T-helper 17 cell (primary cell): ENCODE measurements at regions not wholly inside any gene's neighbourhood (a gene's known extent, or its start where the extent isn't known, plus 50 kb on each side); places are given as distances from the start of the nearest gene placed in this dataset.
"Not testable (repeated sequence)": the region's sequence is repeated elsewhere in the genome, so short reads cannot be mapped to it uniquely, and the experiment has no call there.

ENCODE experiments used
- ATAC-seq: fragments of 150-1000 bp; cut with Tn5 transposase; 2 replicates; pipeline ENCODE4 v1.10.0; 2021; ENCODE audit warnings: mild to moderate bottlenecking, moderate library complexity
- DNase-seq, 3 donors: peaks; one replicate each; pipeline versions ENCODE4 v3.0.0 to v3.0.0-alpha.2; 2020 to 2021
- H3K9me3 ChIP-seq: one replicate; pipeline ENCODE4 v1.7.0; 2013; ENCODE audit warnings: low read length, mild to moderate bottlenecking; ENCODE audit not compliant: control insufficient read depth, poor library complexity, severe bottlenecking
- H3K27ac Mint-ChIP-seq: one replicate; pipeline ENCODE4 v1.8.0; 2022; ENCODE audit warnings: mild to moderate bottlenecking, moderate library complexity, mixed read lengths
- H3K27me3 Mint-ChIP-seq: one replicate; pipeline ENCODE4 v1.8.0; 2022; ENCODE audit warnings: mixed read lengths
- H3K36me3 Mint-ChIP-seq: one replicate; pipeline ENCODE4 v1.8.0; 2022; ENCODE audit warnings: low read depth, mixed read lengths
- H3K4me1 Mint-ChIP-seq: one replicate; pipeline ENCODE4 v1.8.0; 2022; ENCODE audit warnings: mild to moderate bottlenecking, mixed read lengths
- H3K4me3 Mint-ChIP-seq: one replicate; pipeline ENCODE4 v1.8.0; 2022; ENCODE audit warnings: mild to moderate bottlenecking, moderate library complexity, mixed read lengths

DNA sequence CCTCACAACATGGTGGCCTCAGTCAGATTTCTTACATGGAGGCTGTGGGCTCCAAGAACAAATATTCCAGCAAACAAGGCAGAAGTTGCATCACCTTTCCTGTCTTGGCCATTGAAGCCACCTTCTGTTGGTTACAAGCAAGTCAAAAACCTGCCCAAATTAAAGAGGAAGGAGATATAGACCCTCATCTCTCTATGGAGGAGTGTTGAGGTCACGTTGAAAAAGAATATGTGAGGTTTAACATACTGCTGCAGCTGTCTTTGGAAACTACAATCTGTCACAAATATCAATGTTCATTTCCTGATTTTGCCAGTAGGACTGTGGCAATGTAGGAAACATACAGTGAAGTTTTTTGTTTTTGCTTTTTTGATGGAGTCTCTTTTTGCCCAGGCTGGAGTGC lies 211.4 kb downstream of the COPRS start:
- no peak overlapping the region for H3K27ac Mint-ChIP-seq
- H3K4me3 Mint-ChIP-seq: no peak overlapping the region
- H3K36me3 Mint-ChIP-seq: no peaks in the 10 kb centered on the region
- DNase-seq (no peak), ATAC-seq (no peak)
- peaks cover 23% of the 10 kb centered on the region for H3K27me3 Mint-ChIP-seq
- no peaks in the 10 kb centered on the region for H3K9me3 ChIP-seq
- no peaks in the 10 kb centered on the region for H3K4me1 Mint-ChIP-seq

- no peak overlapping the region for H3K4me3 Mint-ChIP-seq
- DNase-seq: no peak
- no peaks in the 10 kb centered on the region for H3K4me1 Mint-ChIP-seq
- peaks cover 18% of the 10 kb centered on the region for H3K27me3 Mint-ChIP-seq
- no peak for ATAC-seq
- no peaks in the 10 kb centered on the region for H3K9me3 ChIP-seq
- H3K36me3 Mint-ChIP-seq: no peaks in the 10 kb centered on the region
- no peak overlapping the region for H3K27ac Mint-ChIP-seq
These were observed 212.4 kb downstream of the COPRS start for GRCh38 chr17:31646642-31647041.

- no peak for ATAC-seq
These were observed 213.7 kb downstream of the COPRS start for GRCh38 chr17:31645351-31645750.

DNA sequence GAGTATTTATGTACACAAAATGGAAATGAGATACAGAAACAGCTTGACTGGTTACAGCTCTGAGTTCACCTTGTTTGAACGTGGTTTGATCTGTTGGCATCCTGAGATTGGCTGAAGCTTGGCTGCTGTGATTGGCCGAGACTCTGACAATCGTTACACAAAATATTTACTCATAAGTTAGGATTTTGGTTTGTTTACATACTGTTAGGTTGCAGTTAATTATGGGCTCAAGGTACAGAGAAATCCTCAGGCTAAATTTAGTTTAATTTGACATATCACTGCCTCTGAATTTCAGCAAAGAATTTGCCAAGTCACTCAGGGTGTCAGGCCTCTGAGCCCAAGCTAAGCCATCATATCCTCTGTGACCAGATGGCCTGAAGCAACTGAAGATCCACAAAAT lies 227.3 kb downstream of the COPRS start:
- peaks cover 3% of the 10 kb centered on the region for H3K36me3 Mint-ChIP-seq
- no peak overlapping the region for H3K4me3 Mint-ChIP-seq
- no peaks in the 10 kb centered on the region for H3K4me1 Mint-ChIP-seq
- ATAC-seq: no peak
- H3K9me3 ChIP-seq: no peaks in the 10 kb centered on the region
- H3K27me3 Mint-ChIP-seq: peaks cover 54% of the 10 kb centered on the region
- no peak for DNase-seq
- no peak overlapping the region for H3K27ac Mint-ChIP-seq

More at GRCh38 chr17:31645351-31645750, 213.7 kb downstream of the COPRS start:
- no peaks in the 10 kb centered on the region for H3K36me3 Mint-ChIP-seq
- H3K27me3 Mint-ChIP-seq: peaks cover 10% of the 10 kb centered on the region
- no peak for DNase-seq
- no peaks in the 10 kb centered on the region for H3K9me3 ChIP-seq
- no peak overlapping the region for H3K27ac Mint-ChIP-seq
- H3K4me1 Mint-ChIP-seq: no peaks in the 10 kb centered on the region
- H3K4me3 Mint-ChIP-seq: no peak overlapping the region

DNA sequence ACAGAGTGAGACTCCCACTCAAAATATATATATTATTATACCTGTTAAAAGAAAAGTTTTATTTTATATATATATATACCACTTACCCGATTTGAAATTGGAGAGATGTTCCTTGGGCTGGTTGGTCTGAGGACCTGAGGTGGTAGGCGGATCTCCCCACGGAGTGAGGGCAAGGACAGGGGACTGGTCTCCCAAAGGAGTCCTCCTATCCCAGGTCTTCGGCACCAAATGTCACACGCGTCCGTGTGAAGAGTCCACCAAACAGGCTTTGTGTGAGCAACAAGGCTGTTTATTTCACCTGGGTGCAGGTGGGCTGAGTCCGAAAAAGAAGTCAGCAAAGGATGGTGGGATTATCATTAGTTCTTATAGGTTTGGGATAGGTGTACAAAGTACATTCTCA lies 228.2 kb downstream of the COPRS start:
- H3K4me3 Mint-ChIP-seq, H3K36me3 Mint-ChIP-seq, ATAC-seq, H3K9me3 ChIP-seq, DNase-seq, H3K27ac Mint-ChIP-seq, H3K4me1 Mint-ChIP-seq: not testable (repeated sequence)
- peaks cover 53% of the 10 kb centered on the region for H3K27me3 Mint-ChIP-seq

DNA sequence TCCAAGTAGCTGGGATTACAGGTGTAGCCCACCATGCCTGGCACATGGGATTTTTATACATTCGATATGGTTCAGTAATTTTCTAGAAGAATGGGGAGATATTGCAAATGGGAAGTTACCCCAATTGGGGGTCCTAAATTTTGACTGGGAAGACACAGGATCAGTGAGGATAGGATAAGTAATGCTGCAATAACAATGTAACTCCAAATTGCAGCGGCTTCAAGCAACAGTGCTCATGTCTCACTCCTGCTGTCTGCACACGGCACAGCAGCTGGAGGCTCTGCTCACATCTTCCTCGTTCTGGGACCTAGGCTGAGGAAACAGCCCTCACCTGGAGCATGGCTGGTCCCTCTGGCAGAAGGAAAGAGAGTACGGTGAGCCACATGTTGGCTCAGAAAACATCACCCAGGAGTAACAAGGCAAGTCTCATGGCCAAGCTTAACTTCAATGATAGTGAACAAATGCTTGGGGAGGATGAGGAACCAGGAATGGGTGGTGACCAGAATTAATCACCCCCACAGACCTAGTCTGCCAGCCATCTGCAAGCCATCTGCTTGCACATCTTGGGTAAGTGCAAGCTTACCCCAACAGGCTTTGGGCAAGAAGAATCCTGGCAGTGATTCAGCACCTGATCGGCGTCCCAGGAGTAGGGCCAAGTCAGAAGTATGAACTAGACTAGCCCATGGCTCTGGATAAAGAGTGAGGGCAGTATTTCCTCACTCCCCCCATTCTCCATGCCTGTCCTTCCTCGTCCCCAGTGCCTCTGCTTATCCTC lies 229.2 kb downstream of the COPRS start:
- Mint-ChIP-seq H3K36me3 (peaks cover 6% of the 10 kb centered on the region), H3K27me3 (peaks cover 47% of the 10 kb centered on the region), H3K4me3 (no peak overlapping the region), H3K4me1 (no peaks in the 10 kb centered on the region), H3K27ac (no peak overlapping the region)
- DNase-seq: no peak
- no peak for ATAC-seq
- H3K9me3 ChIP-seq: peaks cover 3% of the 10 kb centered on the region

DNA sequence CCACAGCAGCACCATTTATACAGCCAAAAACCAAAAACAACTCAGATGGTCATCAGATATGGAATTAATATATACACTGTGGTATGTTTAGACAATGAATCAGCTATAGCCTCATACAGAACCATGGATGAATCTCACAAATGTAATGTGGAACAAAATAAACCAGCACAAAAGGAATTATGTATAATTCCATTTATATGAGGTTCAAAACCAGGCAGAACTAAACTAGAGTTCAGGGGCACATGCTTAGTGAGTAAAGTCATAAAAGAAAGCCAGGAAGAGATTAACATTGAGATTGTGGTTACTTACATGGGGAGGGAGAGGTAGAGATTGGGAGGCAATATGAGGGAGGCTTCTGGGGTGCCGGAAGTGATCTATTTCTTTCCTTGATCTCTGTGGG lies 231.1 kb downstream of the COPRS start:
- DNase-seq (no peak), ATAC-seq (no peak)
- no peak overlapping the region for H3K27ac Mint-ChIP-seq
- H3K36me3 Mint-ChIP-seq: peaks cover 7% of the 10 kb centered on the region
- H3K9me3 ChIP-seq: peaks cover 10% of the 10 kb centered on the region
- H3K27me3 Mint-ChIP-seq: peaks cover 39% of the 10 kb centered on the region
- H3K4me1 Mint-ChIP-seq: no peaks in the 10 kb centered on the region
- H3K4me3 Mint-ChIP-seq: no peak overlapping the region

- no peaks in the 10 kb centered on the region for H3K4me1 Mint-ChIP-seq
- peaks cover 5% of the 10 kb centered on the region for H3K36me3 Mint-ChIP-seq
- H3K27me3 Mint-ChIP-seq: peaks cover 12% of the 10 kb centered on the region
- H3K4me3 Mint-ChIP-seq: no peak overlapping the region
- H3K9me3 ChIP-seq: peaks cover 12% of the 10 kb centered on the region
- no peak overlapping the region for H3K27ac Mint-ChIP-seq
- ATAC-seq (no peak), DNase-seq (no peak)
These were observed 232.5 kb downstream of the RAB11FIP4 start for GRCh38 chr17:31623990-31624389.

DNA sequence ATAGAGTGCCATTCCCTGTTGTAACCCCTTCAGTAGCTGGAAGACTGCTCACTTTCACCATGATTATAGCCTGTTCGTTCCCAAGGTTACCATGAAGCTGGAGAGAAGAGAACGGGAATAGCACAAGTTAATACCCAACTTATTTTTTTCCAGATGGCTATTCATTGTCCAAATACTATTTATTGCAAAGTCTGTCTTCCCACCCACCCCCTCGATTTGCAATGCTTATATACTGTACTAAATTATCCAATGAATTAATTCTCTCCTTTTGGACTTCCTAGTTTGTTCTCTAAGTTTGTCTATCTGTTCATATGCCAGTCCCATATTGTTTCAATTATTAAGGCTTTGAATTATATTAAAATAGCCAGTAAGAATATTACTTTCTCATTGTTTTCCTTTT lies 231.0 kb downstream of the RAB11FIP4 start:
- peaks cover 12% of the 10 kb centered on the region for H3K9me3 ChIP-seq
- Mint-ChIP-seq H3K4me3 (no peak overlapping the region), H3K4me1 (no peaks in the 10 kb centered on the region), H3K36me3 (peaks cover 5% of the 10 kb centered on the region), H3K27me3 (peaks cover 1% of the 10 kb centered on the region), H3K27ac (no peak overlapping the region)
- DNase-seq (no peak), ATAC-seq (no peak)

- H3K9me3 ChIP-seq: peaks cover 12% of the 10 kb centered on the region
- H3K36me3 Mint-ChIP-seq: peaks cover 3% of the 10 kb centered on the region
- no peak overlapping the region for H3K27ac Mint-ChIP-seq
- H3K4me1 Mint-ChIP-seq: no peaks in the 10 kb centered on the region
- H3K4me3 Mint-ChIP-seq: no peak overlapping the region
- no peaks in the 10 kb centered on the region for H3K27me3 Mint-ChIP-seq
- DNase-seq (no peak), ATAC-seq (no peak)
These were observed 230.1 kb downstream of the RAB11FIP4 start for GRCh38 chr17:31621566-31621965.

GRCh38 chr17:31611053-31611452 lies 219.6 kb downstream of the RAB11FIP4 start:
- ATAC-seq, H3K27ac Mint-ChIP-seq, DNase-seq, H3K36me3 Mint-ChIP-seq, H3K4me3 Mint-ChIP-seq, H3K27me3 Mint-ChIP-seq, H3K9me3 ChIP-seq, H3K4me1 Mint-ChIP-seq: not testable (repeated sequence)

DNA sequence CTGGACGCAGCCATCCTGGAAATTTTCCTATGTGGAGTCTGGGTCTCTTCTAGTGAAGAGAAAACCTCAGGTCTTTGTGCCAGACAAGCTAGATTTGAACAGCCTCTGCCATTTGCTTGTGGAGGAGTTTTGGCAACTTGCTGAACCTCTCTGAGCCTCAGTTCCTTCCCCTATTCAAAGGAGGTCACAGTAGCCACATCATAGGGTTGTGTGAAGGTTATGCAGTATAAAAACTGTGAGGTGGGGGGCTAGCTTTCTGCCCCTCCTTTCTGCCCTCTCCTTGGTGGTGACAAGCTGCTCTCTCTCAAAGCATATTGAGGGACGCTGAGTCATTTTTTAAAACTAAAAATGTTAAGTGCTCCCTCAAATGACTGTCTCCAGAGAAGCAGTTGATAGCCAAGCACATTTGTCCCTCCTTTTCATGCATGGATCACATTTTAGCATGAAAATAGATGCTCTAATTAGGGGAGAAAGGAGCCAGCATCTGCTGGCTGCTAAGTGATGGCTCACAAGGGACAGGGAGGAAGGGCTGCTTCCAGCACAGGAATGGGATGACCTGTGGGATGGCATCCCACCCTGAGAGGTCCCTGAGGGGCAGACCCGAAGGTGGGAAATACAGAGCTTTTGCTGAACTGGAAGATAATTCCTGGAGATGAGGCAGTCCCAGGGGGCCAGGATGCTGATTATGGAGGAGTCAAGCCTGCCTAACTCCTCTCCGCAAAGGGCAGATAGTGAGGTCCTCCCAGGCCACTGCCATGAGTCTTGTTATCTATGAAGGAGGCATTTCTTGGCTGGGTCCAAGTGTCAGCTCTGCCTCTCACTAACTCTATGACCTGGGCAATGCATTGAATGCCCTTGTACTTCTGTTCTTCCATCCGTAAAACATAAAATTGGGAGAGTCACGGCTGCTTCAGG lies 218.8 kb downstream of the RAB11FIP4 start:
- no peaks in the 10 kb centered on the region for H3K9me3 ChIP-seq
- ATAC-seq: no peak
- H3K4me3 Mint-ChIP-seq: no peak overlapping the region
- DNase-seq: no peak
- no peaks in the 10 kb centered on the region for H3K4me1 Mint-ChIP-seq
- H3K27ac Mint-ChIP-seq: no peak overlapping the region
- H3K36me3 Mint-ChIP-seq: no peaks in the 10 kb centered on the region
- peaks cover 4% of the 10 kb centered on the region for H3K27me3 Mint-ChIP-seq

GRCh38 chr17:31609331-31609730 lies 217.9 kb downstream of the RAB11FIP4 start:
- H3K36me3 Mint-ChIP-seq: no peaks in the 10 kb centered on the region
- no peak for ATAC-seq

More at GRCh38 chr17:31609331-31609730, 217.9 kb downstream of the RAB11FIP4 start:
- Mint-ChIP-seq H3K4me3 (no peak overlapping the region), H3K4me1 (no peaks in the 10 kb centered on the region), H3K27ac (no peak overlapping the region), H3K27me3 (peaks cover 4% of the 10 kb centered on the region)
- no peak for DNase-seq
- H3K9me3 ChIP-seq: no peaks in the 10 kb centered on the region
